Trophoblast cell (in vitro differentiated cells and primary cell): ENCODE measurements at regions not wholly inside any gene's neighbourhood (a gene's known extent, or its start where the extent isn't known, plus 50 kb on each side); places are given as distances from the start of the nearest gene placed in this dataset.

Experiments used
- DNase-seq, 2 donors: peaks; one replicate each; pipeline ENCODE4 v3.0.0-alpha.2; 2016
- H2AFZ ChIP-seq: 2 replicates; pipeline ENCODE4 v1.6.1; 2013; ENCODE audit warnings: low read length, moderate library complexity, mild to moderate bottlenecking; ENCODE audit not compliant: insufficient read depth, poor library complexity
- H2AK5ac ChIP-seq: 2 replicates; pipeline ENCODE4 v1.6.1; 2013; ENCODE audit warnings: mild to moderate bottlenecking, low read length
- H2BK120ac ChIP-seq: 2 replicates; pipeline ENCODE4 v1.6.1; 2013; ENCODE audit warnings: low read length, mild to moderate bottlenecking, moderate library complexity; ENCODE audit not compliant: insufficient read depth, poor library complexity
- H2BK12ac ChIP-seq: 2 replicates; pipeline ENCODE4 v1.6.1; 2013; ENCODE audit warnings: mild to moderate bottlenecking, low read length, moderate library complexity
- H2BK5ac ChIP-seq: 2 replicates; pipeline ENCODE4 v1.6.1; 2013; ENCODE audit warnings: low read length, low read depth, moderate library complexity, mild to moderate bottlenecking; ENCODE audit not compliant: poor library complexity
- H3K14ac ChIP-seq: 2 replicates; pipeline ENCODE4 v1.6.1; 2013; ENCODE audit warnings: mild to moderate bottlenecking, low read length
- H3K18ac ChIP-seq: 2 replicates; pipeline ENCODE4 v1.6.1; 2013; ENCODE audit warnings: mild to moderate bottlenecking, low read length
- H3K23ac ChIP-seq: 2 replicates; pipeline ENCODE4 v1.6.1; 2013; ENCODE audit warnings: low read length
- H3K27ac ChIP-seq: 2 replicates; pipeline ENCODE4 v1.5.1; 2013; ENCODE audit warnings: low read depth, mild to moderate bottlenecking, inconsistent platforms, low read length, moderate library complexity
- H3K27me3 ChIP-seq: 2 replicates; pipeline ENCODE4 v1.6.1; 2013; ENCODE audit warnings: inconsistent platforms, mild to moderate bottlenecking, low read length, moderate library complexity; ENCODE audit not compliant: insufficient read depth
- H3K36me3 ChIP-seq, 2 experiments: 1 replicate in 1 of 2; 2 replicates in 1 of 2; pipeline ENCODE4 v1.6.1; 2013; ENCODE audit warnings: low read length in 2 of 2, mild to moderate bottlenecking in 2 of 2, moderate library complexity in 1 of 2; ENCODE audit not compliant: insufficient read depth in 2 of 2, control insufficient read depth in 1 of 2
- H3K4ac ChIP-seq: 2 replicates; pipeline ENCODE4 v1.6.1; 2013; ENCODE audit warnings: low read depth, mild to moderate bottlenecking, low read length, moderate library complexity
- H3K4me1 ChIP-seq, 2 experiments: 1 replicate in 1 of 2; 2 replicates in 1 of 2; pipeline ENCODE4 v1.6.1; 2013; ENCODE audit warnings: low read length in 2 of 2, mild to moderate bottlenecking in 2 of 2, moderate library complexity in 1 of 2; ENCODE audit not compliant: insufficient read depth in 2 of 2, control insufficient read depth in 1 of 2
- H3K4me2 ChIP-seq: 2 replicates; pipeline ENCODE4 v1.6.1; 2013; ENCODE audit warnings: inconsistent platforms, mild to moderate bottlenecking, low read length, moderate library complexity
- H3K4me3 ChIP-seq: 2 replicates; pipeline ENCODE4 v1.5.1; 2013; ENCODE audit warnings: mild to moderate bottlenecking, low read depth, low read length, inconsistent platforms
- H3K79me1 ChIP-seq: one replicate; pipeline ENCODE4 v1.6.1; 2013; ENCODE audit warnings: low read length
- H3K79me2 ChIP-seq: 2 replicates; pipeline ENCODE4 v1.6.1; 2013; ENCODE audit warnings: low read length, mild to moderate bottlenecking; ENCODE audit not compliant: control insufficient read depth, insufficient read depth, poor library complexity
- H3K9ac ChIP-seq: 2 replicates; pipeline ENCODE4 v1.6.1; 2013; ENCODE audit warnings: mild to moderate bottlenecking, low read length
- H3K9me3 ChIP-seq: 2 replicates; pipeline ENCODE4 v1.6.1; 2013; ENCODE audit warnings: low read depth, mild to moderate bottlenecking, control low read depth, inconsistent platforms, low read length; ENCODE audit not compliant: insufficient read depth
- H4K12ac ChIP-seq: 2 replicates; pipeline ENCODE4 v1.6.1; 2013; ENCODE audit warnings: low read depth, mild to moderate bottlenecking, low read length, moderate library complexity
- H4K8ac ChIP-seq: 2 replicates; pipeline ENCODE4 v1.6.1; 2013; ENCODE audit warnings: low read depth, mild to moderate bottlenecking, low read length, moderate library complexity
- H4K91ac ChIP-seq: one replicate; pipeline ENCODE4 v1.6.1; 2013; ENCODE audit warnings: low read depth, mild to moderate bottlenecking, low read length, moderate library complexity
- WGBS: extraction: QIAGEN DNeasy Blood & Tissue Kit; methylation state at CpG from one replicate; pipeline ENCODE4 v1.1.7; 2013; ENCODE audit warnings: missing lambda C conversion rate; ENCODE audit not compliant: insufficient read length, insufficient coverage; ENCODE audit errors: extremely low coverage; 5-methylcytosine and 5-hydroxymethylcytosine counted together

DNA sequence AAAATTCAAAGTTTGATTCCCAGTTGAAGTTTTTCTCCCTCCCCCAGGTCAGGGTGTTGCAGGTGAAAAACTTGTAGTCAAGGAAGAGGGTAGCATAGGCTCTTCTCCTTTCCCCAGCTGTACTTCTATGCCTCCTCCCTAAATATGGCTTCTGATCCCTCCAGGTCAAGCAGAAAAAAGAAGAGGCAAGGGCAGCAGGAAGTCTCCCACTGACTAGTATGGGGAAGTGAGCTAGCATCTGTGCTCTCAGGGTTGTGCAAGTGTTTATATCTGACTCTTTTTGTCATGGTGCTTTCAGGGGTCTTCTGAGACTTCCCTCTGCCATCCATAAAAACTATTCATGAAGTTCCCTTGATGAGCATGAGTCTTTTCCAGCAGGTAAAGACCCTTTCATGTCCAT is 76.0 kb downstream of the ATPSCKMT start:
- Histone ChIP-seq H4K12ac (no peak overlapping the region), H3K4me2 (no peak overlapping the region), H2AFZ (no peak overlapping the region), H3K4me1 (no peaks in the 10 kb centered on the region), H3K27me3 (no peaks in the 10 kb centered on the region), H3K79me1 (no peaks in the 10 kb centered on the region), H2BK12ac (no peak overlapping the region), H3K4me3 (no peak overlapping the region), H3K9ac (no peak overlapping the region), H3K36me3 (no peaks in the 10 kb centered on the region), H4K91ac (no peak overlapping the region), H3K79me2 (no peaks in the 10 kb centered on the region), H3K9me3 (peaks cover 1% of the 10 kb centered on the region), H3K18ac (no peak overlapping the region), H3K14ac (no peak overlapping the region), H2BK120ac (no peak overlapping the region), H4K8ac (no peak overlapping the region), H3K23ac (no peak overlapping the region), H2BK5ac (no peak overlapping the region), H2AK5ac (no peak overlapping the region), H3K27ac (no peak overlapping the region), H3K4ac (no peak overlapping the region)
- no peak for DNase-seq

GRCh38 chr5:10172247-10172646 is 77.4 kb downstream of the ATPSCKMT start:
- Histone ChIP-seq H3K9me3 (no peaks in the 10 kb centered on the region), H4K91ac (no peak overlapping the region), H3K79me2 (no peaks in the 10 kb centered on the region), H2AFZ (no peak overlapping the region), H2BK120ac (no peak overlapping the region), H2AK5ac (no peak overlapping the region), H3K27ac (no peak overlapping the region), H3K23ac (no peak overlapping the region), H3K4me3 (no peak overlapping the region), H3K36me3 (no peaks in the 10 kb centered on the region), H3K4me2 (no peak overlapping the region), H3K9ac (no peak overlapping the region), H4K8ac (no peak overlapping the region), H3K27me3 (no peaks in the 10 kb centered on the region), H2BK12ac (no peak overlapping the region), H4K12ac (no peak overlapping the region), H3K4ac (no peak overlapping the region), H3K4me1 (no peaks in the 10 kb centered on the region), H3K79me1 (no peaks in the 10 kb centered on the region), H3K14ac (no peak overlapping the region), H3K18ac (no peak overlapping the region), H2BK5ac (no peak overlapping the region)
- no peak for DNase-seq
- WGBS: no CpG with 5 or more reads among the region's 1 CpG

DNA sequence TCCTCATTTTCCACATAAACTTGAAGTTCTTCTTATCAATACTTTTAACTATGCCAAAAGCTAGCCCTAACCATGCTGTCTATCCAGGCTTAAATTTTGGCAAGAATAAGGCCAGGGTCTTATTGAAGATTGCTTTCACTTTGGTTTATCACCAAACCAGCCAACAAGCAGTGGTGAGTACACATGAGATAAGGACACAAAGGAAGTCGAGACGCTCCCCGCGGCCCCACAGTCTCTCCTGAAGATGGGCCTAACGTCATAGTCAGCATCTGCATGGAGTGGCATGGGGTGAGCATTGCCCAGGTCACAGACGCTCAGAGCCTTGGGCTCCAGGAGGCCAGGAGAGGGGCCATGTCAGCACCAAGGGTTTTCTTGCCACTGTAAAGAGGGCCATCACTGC is 80.3 kb downstream of the ATPSCKMT start:
- Histone ChIP-seq H3K23ac (no peak overlapping the region), H3K4me1 (no peaks in the 10 kb centered on the region), H2AK5ac (no peak overlapping the region), H3K14ac (no peak overlapping the region), H3K79me1 (no peaks in the 10 kb centered on the region), H3K9me3 (no peaks in the 10 kb centered on the region), H3K18ac (no peak overlapping the region), H3K4me3 (no peak overlapping the region), H3K4me2 (no peak overlapping the region), H2BK12ac (no peak overlapping the region), H2BK5ac (no peak overlapping the region), H4K12ac (no peak overlapping the region), H2AFZ (no peak overlapping the region), H4K8ac (no peak overlapping the region), H4K91ac (no peak overlapping the region), H3K4ac (no peak overlapping the region), H3K9ac (no peak overlapping the region), H3K27ac (no peak overlapping the region), H2BK120ac (no peak overlapping the region), H3K36me3 (no peaks in the 10 kb centered on the region), H3K79me2 (no peaks in the 10 kb centered on the region), H3K27me3 (no peaks in the 10 kb centered on the region)
- DNase-seq: no peak
- WGBS: no CpG with 5 or more reads among the region's 6 CpGs

DNA sequence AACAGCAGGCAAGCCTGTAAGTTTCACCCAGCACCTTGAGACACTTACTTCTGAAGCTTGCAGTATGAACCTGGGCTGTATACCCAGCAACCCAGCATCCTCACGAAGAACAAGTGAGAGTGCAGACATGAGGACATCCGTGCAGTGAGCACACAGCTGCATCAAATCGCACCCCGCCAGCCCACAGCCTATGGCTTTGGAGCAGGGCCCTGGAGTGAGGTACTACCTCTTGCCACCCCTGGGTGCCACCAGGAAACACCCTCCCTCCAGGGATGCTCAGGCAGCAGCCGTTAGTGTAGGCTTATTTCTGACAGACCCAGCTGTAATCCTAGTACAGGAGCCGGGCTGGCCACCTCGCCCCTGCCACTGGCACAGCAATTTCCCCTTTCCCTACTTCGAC is 81.4 kb downstream of the ATPSCKMT start:
- no peak overlapping the region for H2BK5ac ChIP-seq
- no peak overlapping the region for H4K91ac ChIP-seq
- H4K12ac ChIP-seq: no peak overlapping the region
- no peaks in the 10 kb centered on the region for H3K79me2 ChIP-seq
- H3K27me3 ChIP-seq: no peaks in the 10 kb centered on the region
- no peak overlapping the region for H4K8ac ChIP-seq
- no peak overlapping the region for H3K4ac ChIP-seq
- no peak overlapping the region for H2BK12ac ChIP-seq
- H3K9ac ChIP-seq: no peak overlapping the region
- no peak overlapping the region for H2AK5ac ChIP-seq
- no peaks in the 10 kb centered on the region for H3K4me1 ChIP-seq
- no peak overlapping the region for H3K27ac ChIP-seq
- H3K9me3 ChIP-seq: no peaks in the 10 kb centered on the region
- no peak overlapping the region for H3K14ac ChIP-seq
- H3K4me3 ChIP-seq: no peak overlapping the region
- H2BK120ac ChIP-seq: no peak overlapping the region
- H3K23ac ChIP-seq: no peak overlapping the region
- no peaks in the 10 kb centered on the region for H3K79me1 ChIP-seq
- WGBS: no CpG with 5 or more reads among the region's 8 CpGs
- no peak overlapping the region for H3K4me2 ChIP-seq
- H3K36me3 ChIP-seq: no peaks in the 10 kb centered on the region
- no peak overlapping the region for H2AFZ ChIP-seq
- no peak for DNase-seq
- no peak overlapping the region for H3K18ac ChIP-seq

DNA sequence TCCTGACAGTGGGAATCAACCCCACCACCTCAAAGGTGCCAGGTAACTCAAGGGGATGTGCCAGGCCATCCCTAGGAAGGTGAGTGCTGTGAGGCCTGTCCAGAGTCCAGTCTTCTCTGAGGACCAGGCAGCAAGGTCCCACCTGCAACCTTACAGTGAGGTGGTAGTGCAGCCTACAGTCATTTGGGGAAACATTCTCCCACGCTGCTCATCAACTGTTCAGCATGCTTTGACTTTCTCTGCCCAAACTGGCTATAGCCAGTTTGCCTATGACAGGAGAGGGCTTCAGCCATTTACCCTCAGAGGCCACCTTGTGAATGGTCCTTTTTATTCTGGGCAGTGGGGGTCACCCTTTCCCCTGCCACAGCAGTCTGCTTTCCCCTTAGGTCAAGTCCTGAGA is 81.9 kb downstream of the ATPSCKMT start:
- H3K9me3 ChIP-seq: no peaks in the 10 kb centered on the region
- H4K8ac ChIP-seq: no peak overlapping the region
- no peak overlapping the region for H3K14ac ChIP-seq
- no peaks in the 10 kb centered on the region for H3K79me1 ChIP-seq
- H3K23ac ChIP-seq: no peak overlapping the region
- no peak overlapping the region for H3K18ac ChIP-seq
- no CpG with 5 or more reads among the region's 1 CpG for WGBS
- H2AK5ac ChIP-seq: no peak overlapping the region
- H2BK120ac ChIP-seq: no peak overlapping the region
- H2BK5ac ChIP-seq: no peak overlapping the region
- H4K91ac ChIP-seq: no peak overlapping the region
- no peak overlapping the region for H3K4ac ChIP-seq
- no peaks in the 10 kb centered on the region for H3K27me3 ChIP-seq
- no peak overlapping the region for H3K4me3 ChIP-seq
- no peak overlapping the region for H3K4me2 ChIP-seq
- H2BK12ac ChIP-seq: no peak overlapping the region
- H3K9ac ChIP-seq: no peak overlapping the region
- no peaks in the 10 kb centered on the region for H3K36me3 ChIP-seq
- no peak for DNase-seq
- no peaks in the 10 kb centered on the region for H3K4me1 ChIP-seq
- no peak overlapping the region for H3K27ac ChIP-seq
- H4K12ac ChIP-seq: no peak overlapping the region
- H3K79me2 ChIP-seq: no peaks in the 10 kb centered on the region
- H2AFZ ChIP-seq: no peak overlapping the region
